Endothelial cell of umbilical vein (primary cell): ENCODE measurements at regions not wholly inside any gene's neighbourhood (a gene's known extent, or its start where the extent isn't known, plus 50 kb on each side); places are given as distances from the start of the nearest gene placed in this dataset.

Experiments used
- EZH2 ChIP-seq: IDR thresholded peaks from 2 replicates; pipeline ENCODE4 v1.6.1; 2012; ENCODE audit warnings: borderline replicate concordance, low read depth, mild to moderate bottlenecking, moderate library complexity, low read length, inconsistent platforms; ENCODE audit not compliant: severe bottlenecking
- FOS ChIP-seq: IDR thresholded peaks from 2 replicates; pipeline ENCODE4 v1.6.1; 2011; ENCODE audit warnings: mild to moderate bottlenecking, low read length, moderate library complexity, borderline replicate concordance; ENCODE audit not compliant: insufficient read depth
- JUN ChIP-seq: IDR thresholded peaks from 2 replicates; pipeline ENCODE4 v1.6.1; 2011; ENCODE audit warnings: borderline replicate concordance, low read depth; ENCODE audit not compliant: insufficient read length, insufficient read depth
- MYC ChIP-seq: IDR thresholded peaks from one replicate; pipeline ENCODE4 v1.6.1; 2011; ENCODE audit warnings: mild to moderate bottlenecking, low read depth, low read length
- POLR2A ChIP-seq: IDR thresholded peaks from 2 replicates; pipeline ENCODE4 v1.6.1; 2012; ENCODE audit warnings: low read depth, mild to moderate bottlenecking, control low read depth, low read length
- POLR2AphosphoS5 ChIP-seq: IDR thresholded peaks from 2 replicates; pipeline ENCODE4 v1.6.1; 2012; ENCODE audit warnings: low read depth, mild to moderate bottlenecking, control low read depth, low read length, moderate library complexity; ENCODE audit not compliant: insufficient read depth
- TF ChIP-seq, protein P1 (sequence below), 2 donors: IDR thresholded peaks; 1 replicate in 1 of 2; 2 replicates in 1 of 2; pipeline ENCODE4 v1.5.1; 2011; ENCODE audit warnings: low read length in 2 of 2, mild to moderate bottlenecking in 2 of 2, moderate library complexity in 2 of 2, control low read depth in 1 of 2, inconsistent platforms in 1 of 2, low read depth in 1 of 2; ENCODE audit not compliant: insufficient read depth in 1 of 2; ENCODE audit errors: extremely low read depth in 1 of 2
- TF ChIP-seq, protein P2 (sequence below): IDR thresholded peaks from 2 replicates; pipeline ENCODE4 v1.6.1; 2011; ENCODE audit not compliant: insufficient read depth, insufficient read length

DNA sequence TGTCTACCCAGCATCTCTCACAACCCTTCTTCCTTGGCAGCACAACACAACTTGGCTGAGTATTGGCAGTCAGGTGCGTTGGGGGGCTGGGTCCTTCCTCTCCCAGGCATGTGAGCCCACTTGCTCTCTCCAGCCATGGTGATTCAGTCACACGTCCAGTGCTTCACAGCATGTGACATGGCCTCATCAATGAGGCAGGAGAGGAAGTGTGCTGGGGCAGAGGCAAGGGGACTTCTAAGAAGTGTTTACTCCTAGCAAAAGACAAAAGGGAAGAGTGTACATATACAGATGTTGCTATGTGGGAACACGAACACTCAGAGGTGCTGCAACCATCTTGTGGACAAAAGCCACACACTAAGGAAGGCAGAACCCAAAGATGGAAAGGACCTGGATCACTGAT, 380.8 kb downstream of the FBXW7 start:
- TF ChIP-seq, protein P1, sequence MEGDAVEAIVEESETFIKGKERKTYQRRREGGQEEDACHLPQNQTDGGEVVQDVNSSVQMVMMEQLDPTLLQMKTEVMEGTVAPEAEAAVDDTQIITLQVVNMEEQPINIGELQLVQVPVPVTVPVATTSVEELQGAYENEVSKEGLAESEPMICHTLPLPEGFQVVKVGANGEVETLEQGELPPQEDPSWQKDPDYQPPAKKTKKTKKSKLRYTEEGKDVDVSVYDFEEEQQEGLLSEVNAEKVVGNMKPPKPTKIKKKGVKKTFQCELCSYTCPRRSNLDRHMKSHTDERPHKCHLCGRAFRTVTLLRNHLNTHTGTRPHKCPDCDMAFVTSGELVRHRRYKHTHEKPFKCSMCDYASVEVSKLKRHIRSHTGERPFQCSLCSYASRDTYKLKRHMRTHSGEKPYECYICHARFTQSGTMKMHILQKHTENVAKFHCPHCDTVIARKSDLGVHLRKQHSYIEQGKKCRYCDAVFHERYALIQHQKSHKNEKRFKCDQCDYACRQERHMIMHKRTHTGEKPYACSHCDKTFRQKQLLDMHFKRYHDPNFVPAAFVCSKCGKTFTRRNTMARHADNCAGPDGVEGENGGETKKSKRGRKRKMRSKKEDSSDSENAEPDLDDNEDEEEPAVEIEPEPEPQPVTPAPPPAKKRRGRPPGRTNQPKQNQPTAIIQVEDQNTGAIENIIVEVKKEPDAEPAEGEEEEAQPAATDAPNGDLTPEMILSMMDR (IDR thresholded peaks at IDR 0.05; ENCODE audit: extremely low read depth in 1 of 2, insufficient read depth in 1 of 2, low read depth in 1 of 2, low read length in 2 of 2) = no peak
- no peak for TF ChIP-seq FOS
- TF ChIP-seq EZH2 = no peak
- no peak for TF ChIP-seq POLR2AphosphoS5
- no peak for TF ChIP-seq POLR2A
- no peak for TF ChIP-seq MYC
- TF ChIP-seq, protein P2, sequence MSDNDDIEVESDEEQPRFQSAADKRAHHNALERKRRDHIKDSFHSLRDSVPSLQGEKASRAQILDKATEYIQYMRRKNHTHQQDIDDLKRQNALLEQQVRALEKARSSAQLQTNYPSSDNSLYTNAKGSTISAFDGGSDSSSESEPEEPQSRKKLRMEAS = no peak
- TF ChIP-seq JUN = no peak
